NB4 (cell line): ENCODE measurements at regions not wholly inside any gene's neighbourhood (a gene's known extent, or its start where the extent isn't known, plus 50 kb on each side); places are given as distances from the start of the nearest gene placed in this dataset.

Experiments
- POLR2A ChIP-seq: IDR thresholded peaks from 2 replicates; pipeline ENCODE4 v1.6.1; 2011; ENCODE audit warnings: mild to moderate bottlenecking; ENCODE audit not compliant: insufficient read length; ENCODE audit errors: extremely low read depth
- TF ChIP-seq, protein P1 (sequence below): IDR thresholded peaks from 2 replicates; pipeline ENCODE4 v1.6.1; 2011; ENCODE audit warnings: low read depth, low read length
- TF ChIP-seq, protein P2 (sequence below): IDR thresholded peaks from one replicate; pipeline ENCODE4 v1.5.1; 2012; ENCODE audit warnings: low read depth, low read length

DNA sequence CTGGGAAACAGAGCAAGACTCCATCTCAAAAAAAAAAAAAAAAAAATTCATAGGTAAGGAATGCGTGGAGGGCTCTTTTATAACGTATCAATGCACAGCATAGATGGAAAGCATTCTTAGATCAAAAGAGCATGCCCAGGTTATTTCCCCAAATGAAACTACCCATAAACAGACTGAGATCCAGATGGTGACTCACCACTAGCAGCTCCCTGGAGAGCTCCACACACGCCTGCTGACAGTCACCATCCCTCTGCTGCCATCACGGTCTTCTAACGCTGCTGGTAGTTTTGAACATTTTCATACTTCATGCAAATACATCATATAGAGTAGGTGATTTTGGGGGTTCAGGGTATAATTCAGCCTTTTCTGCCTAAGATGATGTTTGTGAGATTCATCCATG is 136.9 kb downstream of the ASMT start:
- TF ChIP-seq, protein P1, sequence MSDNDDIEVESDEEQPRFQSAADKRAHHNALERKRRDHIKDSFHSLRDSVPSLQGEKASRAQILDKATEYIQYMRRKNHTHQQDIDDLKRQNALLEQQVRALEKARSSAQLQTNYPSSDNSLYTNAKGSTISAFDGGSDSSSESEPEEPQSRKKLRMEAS = no peak
- TF ChIP-seq, protein P2, sequence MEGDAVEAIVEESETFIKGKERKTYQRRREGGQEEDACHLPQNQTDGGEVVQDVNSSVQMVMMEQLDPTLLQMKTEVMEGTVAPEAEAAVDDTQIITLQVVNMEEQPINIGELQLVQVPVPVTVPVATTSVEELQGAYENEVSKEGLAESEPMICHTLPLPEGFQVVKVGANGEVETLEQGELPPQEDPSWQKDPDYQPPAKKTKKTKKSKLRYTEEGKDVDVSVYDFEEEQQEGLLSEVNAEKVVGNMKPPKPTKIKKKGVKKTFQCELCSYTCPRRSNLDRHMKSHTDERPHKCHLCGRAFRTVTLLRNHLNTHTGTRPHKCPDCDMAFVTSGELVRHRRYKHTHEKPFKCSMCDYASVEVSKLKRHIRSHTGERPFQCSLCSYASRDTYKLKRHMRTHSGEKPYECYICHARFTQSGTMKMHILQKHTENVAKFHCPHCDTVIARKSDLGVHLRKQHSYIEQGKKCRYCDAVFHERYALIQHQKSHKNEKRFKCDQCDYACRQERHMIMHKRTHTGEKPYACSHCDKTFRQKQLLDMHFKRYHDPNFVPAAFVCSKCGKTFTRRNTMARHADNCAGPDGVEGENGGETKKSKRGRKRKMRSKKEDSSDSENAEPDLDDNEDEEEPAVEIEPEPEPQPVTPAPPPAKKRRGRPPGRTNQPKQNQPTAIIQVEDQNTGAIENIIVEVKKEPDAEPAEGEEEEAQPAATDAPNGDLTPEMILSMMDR = no peak
- TF ChIP-seq POLR2A = no peak
